Psoas muscle (tissue), 7 donors: ENCODE measurements at regions not wholly inside any gene's neighbourhood (a gene's known extent, or its start where the extent isn't known, plus 50 kb on each side); places are given as distances from the start of the nearest gene placed in this dataset.

Source experiments
- ATAC-seq, 4 donors: fragments of 200-7000 bp; cut with Tn5 transposase; one replicate each; pipeline ENCODE4 v1.9.1; 2020; ENCODE audit warnings: moderate library complexity in 3 of 4, mild to moderate bottlenecking in 2 of 4
- DNase-seq, 2 donors: peaks; one replicate each; pipeline ENCODE4 v3.0.0-alpha.2; 2020
- H3K27ac ChIP-seq: fragments of 200-600 bp; one replicate; pipeline ENCODE4 v1.8.0; 2022
- H3K27me3 ChIP-seq, 3 donors: fragments of 200-600 bp in 1 of 3; one replicate each; pipeline versions ENCODE4 v1.6.1 to v1.8.0; 2013 to 2022; ENCODE audit warnings: low read length in 2 of 3, mild to moderate bottlenecking in 2 of 3, moderate library complexity in 1 of 3; ENCODE audit not compliant: insufficient read depth in 3 of 3
- H3K36me3 ChIP-seq, 2 donors: fragments of 200-600 bp in 1 of 2; one replicate each; pipeline versions ENCODE4 v1.6.1 to v1.8.0; 2013 to 2022; ENCODE audit warnings: low read depth in 1 of 2, mild to moderate bottlenecking in 1 of 2, moderate library complexity in 1 of 2; ENCODE audit not compliant: insufficient read depth in 1 of 2
- H3K4me1 ChIP-seq: fragments of 200-600 bp; one replicate; pipeline ENCODE4 v1.8.0; 2022
- H3K4me3 ChIP-seq: fragments of 200-600 bp; one replicate; pipeline ENCODE4 v1.8.0; 2022; ENCODE audit warnings: mild to moderate bottlenecking
- H3K9me3 ChIP-seq: fragments of 200-600 bp; one replicate; pipeline ENCODE4 v1.8.0; 2022
- WGBS, 3 donors: extraction: QIAGEN DNeasy Blood & Tissue Kit; methylation state at CpG; one replicate each; pipeline versions ENCODE4 v1.1.6 to v1.1.7; 2013; 5-methylcytosine and 5-hydroxymethylcytosine counted together
- intact Hi-C, 2 donors: fragments of 100-400 bp; cut with DNase I; formaldehyde crosslinking; loops; one replicate each; pipeline versions ENCODE4 v1.11.0 to v1.14.2; 2022
- TF ChIP-seq, protein P1 (sequence below): fragments of 200-600 bp; IDR thresholded peaks from one replicate; pipeline ENCODE4 v1.8.0; 2022; ENCODE audit warnings: antibody characterized with exemption
- donor health status: healthy with polysubstance abuse.
- donor health status: DM: no; HTN: no; CAD: no; lungs with moderate emphysema.
- donor health status: Bipolar disorder and iron deficiency.
- donor health status: healthy.
- donor health status: DM: yes; HTN: yes; CAD: no.
- donor health status: DM: no; HTN: no; CAD: no.
- donor health status: DM: yes; HTN: yes; CAD: no.

DNA sequence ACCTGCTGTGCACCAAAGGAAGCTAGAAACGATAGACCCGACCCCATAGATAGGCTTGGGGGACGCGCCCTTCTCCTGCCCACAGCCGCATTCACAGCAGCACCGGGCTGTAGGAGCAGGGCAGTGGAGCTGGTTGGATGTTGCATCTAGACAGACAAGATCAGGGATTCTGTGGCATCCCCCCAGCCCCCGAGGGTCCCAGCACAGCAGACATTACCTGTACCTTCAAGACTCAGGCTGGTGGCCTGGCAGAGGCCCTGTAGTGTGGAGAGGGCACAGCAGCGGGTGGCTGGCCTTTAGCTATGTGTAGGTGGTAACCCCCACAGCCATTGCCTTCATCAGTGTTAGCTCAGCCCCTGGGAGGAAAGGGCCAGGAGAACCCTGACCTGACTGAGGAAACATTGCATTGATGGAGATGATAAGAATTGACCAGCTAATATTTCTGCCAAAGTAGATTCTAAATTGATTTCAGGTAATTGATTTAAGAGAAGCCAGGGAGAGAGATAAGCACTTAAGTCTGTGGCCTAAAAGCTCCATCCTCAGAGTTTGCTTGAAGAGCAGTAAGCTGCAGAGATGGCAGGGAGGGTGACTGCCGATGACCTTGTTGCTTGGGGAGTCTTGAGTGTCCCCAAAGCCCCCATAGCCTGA lies 269.4 kb downstream of the TLE3 start:
- WGBS, 3 donors, result 84 to 90% (median 88%) methylated on average over 9 of the region's 9 CpGs
- ATAC-seq, result peak in 1 of 4 donors; percentile 22
- no peaks in the 10 kb centered on the region for H3K9me3 ChIP-seq
- TF ChIP-seq, protein P1, sequence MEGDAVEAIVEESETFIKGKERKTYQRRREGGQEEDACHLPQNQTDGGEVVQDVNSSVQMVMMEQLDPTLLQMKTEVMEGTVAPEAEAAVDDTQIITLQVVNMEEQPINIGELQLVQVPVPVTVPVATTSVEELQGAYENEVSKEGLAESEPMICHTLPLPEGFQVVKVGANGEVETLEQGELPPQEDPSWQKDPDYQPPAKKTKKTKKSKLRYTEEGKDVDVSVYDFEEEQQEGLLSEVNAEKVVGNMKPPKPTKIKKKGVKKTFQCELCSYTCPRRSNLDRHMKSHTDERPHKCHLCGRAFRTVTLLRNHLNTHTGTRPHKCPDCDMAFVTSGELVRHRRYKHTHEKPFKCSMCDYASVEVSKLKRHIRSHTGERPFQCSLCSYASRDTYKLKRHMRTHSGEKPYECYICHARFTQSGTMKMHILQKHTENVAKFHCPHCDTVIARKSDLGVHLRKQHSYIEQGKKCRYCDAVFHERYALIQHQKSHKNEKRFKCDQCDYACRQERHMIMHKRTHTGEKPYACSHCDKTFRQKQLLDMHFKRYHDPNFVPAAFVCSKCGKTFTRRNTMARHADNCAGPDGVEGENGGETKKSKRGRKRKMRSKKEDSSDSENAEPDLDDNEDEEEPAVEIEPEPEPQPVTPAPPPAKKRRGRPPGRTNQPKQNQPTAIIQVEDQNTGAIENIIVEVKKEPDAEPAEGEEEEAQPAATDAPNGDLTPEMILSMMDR, result no peak
- H3K36me3 ChIP-seq, result no peaks in the 10 kb centered on the region
- no peaks in the 10 kb centered on the region for H3K4me1 ChIP-seq
- H3K27me3 ChIP-seq, result no peaks in the 10 kb centered on the region
- H3K27ac ChIP-seq, result no peak overlapping the region
- intact Hi-C loops, result no loop called here
- no peak for DNase-seq
- no peak overlapping the region for H3K4me3 ChIP-seq

DNA sequence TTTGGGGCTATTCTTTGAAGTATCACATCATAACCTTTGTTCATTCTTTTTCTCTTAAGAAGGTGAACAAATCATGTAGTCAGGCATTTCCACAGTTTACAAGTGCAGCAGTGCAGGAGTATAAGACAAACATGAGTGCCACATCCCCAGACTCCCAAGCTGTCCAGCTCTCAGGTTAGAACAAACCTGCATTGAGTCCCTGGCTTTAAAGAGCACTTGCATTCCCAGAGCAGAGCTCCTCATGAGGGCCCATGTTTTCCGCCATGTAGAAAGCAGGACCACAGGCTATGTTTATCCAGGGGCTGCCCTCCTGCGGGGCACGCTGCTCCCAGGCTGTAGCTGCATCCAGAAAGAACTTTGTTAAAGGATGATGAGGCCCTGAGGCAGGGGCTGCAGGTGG lies 267.7 kb downstream of the TLE3 start:
- DNase-seq, result no peak

DNA sequence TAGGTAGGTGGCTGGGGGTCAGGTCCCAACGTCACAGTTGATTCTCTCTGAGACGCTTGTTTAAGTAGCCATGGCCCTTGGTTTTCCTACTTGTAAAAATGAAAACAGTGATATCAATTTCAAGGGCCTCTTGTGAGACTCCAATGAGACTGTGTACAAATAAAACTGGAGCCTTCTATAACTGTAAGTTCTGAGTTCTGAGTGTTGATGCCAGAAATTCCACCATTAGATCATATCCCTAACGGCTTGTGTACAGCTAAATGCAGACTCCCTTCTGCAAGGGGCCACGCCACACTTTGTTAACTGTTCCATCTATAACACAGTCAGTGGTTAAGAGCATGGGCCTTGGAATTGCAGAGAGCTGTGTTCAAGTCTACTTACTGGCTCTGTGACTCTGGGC lies 267.3 kb downstream of the TLE3 start:
- intact Hi-C loops, result no loop called here
- no peaks in the 10 kb centered on the region for H3K9me3 ChIP-seq
- 72 to 80% (median 72%) methylated on average over 4 of the region's 4 CpGs for WGBS, 3 donors
- H3K36me3 ChIP-seq, result no peaks in the 10 kb centered on the region
- DNase-seq (no peak), ATAC-seq (no peak)
- TF ChIP-seq, protein P1, result no peak
- no peaks in the 10 kb centered on the region for H3K4me1 ChIP-seq
- H3K27me3 ChIP-seq, result no peaks in the 10 kb centered on the region
- H3K4me3 ChIP-seq, result no peak overlapping the region
- H3K27ac ChIP-seq, result no peak overlapping the region

More for the DNA sequence above, 267.7 kb downstream of the TLE3 start:
- WGBS, 3 donors, result 84 to 97% (median 95%) methylated on average over 3 of the region's 3 CpGs
- H3K9me3 ChIP-seq, result no peaks in the 10 kb centered on the region
- ATAC-seq, result no peak
- intact Hi-C loops, result no loop called here
- H3K4me3 ChIP-seq, result no peak overlapping the region
- H3K36me3 ChIP-seq, result no peaks in the 10 kb centered on the region
- no peaks in the 10 kb centered on the region for H3K27me3 ChIP-seq
- no peak overlapping the region for H3K27ac ChIP-seq
- no peaks in the 10 kb centered on the region for H3K4me1 ChIP-seq
- TF ChIP-seq, protein P1, result no peak

DNA sequence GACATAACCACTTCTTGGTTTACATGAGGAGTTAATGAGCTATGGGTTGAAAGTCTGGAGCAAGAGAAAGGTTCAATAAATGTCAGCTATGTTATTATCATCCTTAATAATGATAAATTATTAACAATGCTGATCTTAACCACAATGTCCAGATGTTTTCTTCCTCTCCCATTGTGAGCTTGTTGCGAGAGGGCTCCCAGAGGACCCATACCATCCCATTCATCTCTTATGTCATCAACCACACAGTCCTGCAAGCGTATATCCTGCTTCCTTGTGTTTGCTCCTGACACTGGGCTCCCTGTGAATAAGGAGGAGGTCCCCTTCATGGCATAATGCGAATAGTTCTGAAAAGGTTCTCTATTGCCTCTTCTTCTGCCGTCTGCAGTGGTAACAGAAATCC lies 266.8 kb downstream of the TLE3 start:
- no peak for DNase-seq
- ATAC-seq, result no peak
- H3K27ac ChIP-seq, result no peak overlapping the region
- H3K27me3 ChIP-seq, result no peaks in the 10 kb centered on the region
- no peak overlapping the region for H3K4me3 ChIP-seq
- H3K9me3 ChIP-seq, result no peaks in the 10 kb centered on the region
- H3K4me1 ChIP-seq, result no peaks in the 10 kb centered on the region
- 89 to 90% (median 90%) methylated on average over 4 of the region's 4 CpGs for WGBS, 3 donors
- H3K36me3 ChIP-seq, result no peaks in the 10 kb centered on the region
- intact Hi-C loops, result no loop called here
- TF ChIP-seq, protein P1, result no peak

DNA sequence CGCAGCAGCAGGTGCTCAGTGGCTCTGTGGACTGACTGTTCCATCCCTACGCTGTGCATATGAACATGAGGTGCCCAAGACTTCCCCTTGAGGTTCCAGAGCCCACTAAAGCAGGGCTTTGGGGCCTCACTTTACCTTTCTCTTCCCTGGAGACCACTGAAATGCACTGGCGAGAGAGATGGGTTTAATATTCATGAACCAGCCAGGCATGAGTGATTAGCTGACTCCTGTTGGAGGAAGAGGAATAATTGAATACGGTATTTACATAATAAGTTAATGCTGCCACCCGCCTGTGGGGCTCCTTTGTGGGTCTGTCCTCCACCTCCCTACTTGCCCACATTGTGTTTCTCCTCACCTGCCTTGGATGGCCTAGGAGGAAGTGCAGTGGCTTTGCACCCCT lies 263.4 kb downstream of the TLE3 start:
- Histone ChIP-seq H3K36me3 (no peaks in the 10 kb centered on the region), H3K27ac (no peak overlapping the region), H3K4me3 (no peak overlapping the region), H3K9me3 (no peaks in the 10 kb centered on the region), H3K27me3 (no peaks in the 10 kb centered on the region), H3K4me1 (no peaks in the 10 kb centered on the region)
- DNase-seq (no peak), ATAC-seq (no peak)
- 95% methylated on average over 5 of the region's 5 CpGs for WGBS, 3 donors
- TF ChIP-seq, protein P1, result no peak
- intact Hi-C loops, result no loop called here
